ENCODE measurements at regions not wholly inside any gene's neighbourhood (a gene's known extent, or its start where the extent isn't known, plus 50 kb on each side); places are given as distances from the start of the nearest gene placed in this dataset.

GRCh38 chr11:79758325-79758724, 317.5 kb upstream of the TENM4 start:
- TF ChIP-seq CTCF (IDR thresholded peaks at IDR 0.05), result no peak
- TF ChIP-seq POLR2A (IDR thresholded peaks at IDR 0.05), result no peak
- no peak for TF ChIP-seq EP300 (IDR thresholded peaks at IDR 0.05)
- no peak for TF ChIP-seq POLR2AphosphoS5 (IDR thresholded peaks at IDR 0.05)

Measured in sigmoid colon (tissue), 4 donors.